Erythroblast (primary cell): ENCODE measurements at regions not wholly inside any gene's neighbourhood (a gene's known extent, or its start where the extent isn't known, plus 50 kb on each side); places are given as distances from the start of the nearest gene placed in this dataset.

Source experiments
- GATA1 ChIP-seq: IDR thresholded peaks from 2 replicates; pipeline ENCODE4 v1.6.1; 2011; ENCODE audit warnings: low read depth, mild to moderate bottlenecking, control low read depth, low read length, moderate library complexity
- POLR2A ChIP-seq: IDR thresholded peaks from 2 replicates; pipeline ENCODE4 v1.6.1; 2011; ENCODE audit warnings: mild to moderate bottlenecking, low read length

- no peak for TF ChIP-seq POLR2A
- TF ChIP-seq GATA1, result no peak
Observed at GRCh38 chr3:99249627-99250026, 348.1 kb upstream of the DCBLD2 start.
